IMR-90 (cell line): ENCODE measurements at regions not wholly inside any gene's neighbourhood (a gene's known extent, or its start where the extent isn't known, plus 50 kb on each side); places are given as distances from the start of the nearest gene placed in this dataset.

Experiments used
- ATAC-seq: fragments of 200-7000 bp; cut with Tn5 transposase; 2 replicates; pipeline ENCODE4 v1.9.1; 2020; ENCODE audit warnings: low read depth, mild to moderate bottlenecking, moderate library complexity
- BruUV-seq: library from RNA; stranded (reverse); fragments of 400-500 nt; replicated peaks from 2 replicates; lab custom pipeline; 2021; lab: Mats Ljungman, UMichigan
- CTCF ChIA-PET: fragments of 300-600 bp; formaldehyde crosslinking; extraction: SDS; loops from one replicate; lab custom pipeline; 2021; ENCODE audit warnings: antibody characterized with exemption; lab: Yijun Ruan, JAX
- POLR2A ChIA-PET: fragments of 300-600 bp; sonication (Branson Sonifier 250); formaldehyde crosslinking; loops from one replicate; lab custom pipeline; 2022; ENCODE audit warnings: antibody characterized with exemption; ENCODE audit not compliant: unreplicated experiment; lab: Charles Lee
- DNase-seq: peaks from one replicate; pipeline ENCODE4 v3.0.0; 2013
- H2AFZ ChIP-seq: replicated peaks from 2 replicates; pipeline ENCODE3; 2013; ENCODE audit warnings: low read length, mild to moderate bottlenecking; ENCODE audit not compliant: poor library complexity
- H2AK5ac ChIP-seq: 2 replicates; pipeline ENCODE4 v1.6.1; 2013; ENCODE audit warnings: low read depth, low read length, inconsistent platforms
- H2AK9ac ChIP-seq: replicated peaks from 2 replicates; pipeline ENCODE3; 2013; ENCODE audit warnings: mild to moderate bottlenecking, low read depth, low read length, moderate library complexity; ENCODE audit not compliant: poor library complexity
- H2BK120ac ChIP-seq: 2 replicates; pipeline ENCODE4 v1.6.1; 2013; ENCODE audit warnings: low read depth, low read length, inconsistent platforms
- H2BK15ac ChIP-seq: 3 replicates; pipeline ENCODE4 v1.6.1; 2013; ENCODE audit warnings: low read depth, low read length, inconsistent platforms
- H2BK20ac ChIP-seq: 2 replicates; pipeline ENCODE4 v1.6.1; 2013; ENCODE audit warnings: low read depth, mild to moderate bottlenecking, inconsistent platforms, low read length, moderate library complexity
- H2BK5ac ChIP-seq: 2 replicates; pipeline ENCODE4 v1.6.1; 2013; ENCODE audit warnings: mild to moderate bottlenecking, low read depth, low read length, inconsistent platforms; ENCODE audit not compliant: poor library complexity, severe bottlenecking
- H3K14ac ChIP-seq: replicated peaks from 2 replicates; pipeline ENCODE4 v1.6.1; 2013; ENCODE audit warnings: low read depth, low read length, inconsistent platforms
- H3K18ac ChIP-seq: 2 replicates; pipeline ENCODE4 v1.6.1; 2013; ENCODE audit warnings: low read depth, low read length, control low read depth
- H3K23ac ChIP-seq: 2 replicates; pipeline ENCODE4 v1.6.1; 2013; ENCODE audit warnings: low read depth, low read length, inconsistent platforms
- H3K27ac ChIP-seq: 2 replicates; pipeline ENCODE4 v1.5.1; 2013; ENCODE audit warnings: mild to moderate bottlenecking, control low read depth, low read length; ENCODE audit not compliant: insufficient read depth
- H3K27me3 ChIP-seq: 2 replicates; pipeline ENCODE4 v1.6.1; 2013; ENCODE audit warnings: low read length; ENCODE audit not compliant: control insufficient read depth, insufficient read depth
- H3K36me3 ChIP-seq: 2 replicates; pipeline ENCODE4 v1.6.1; 2013; ENCODE audit warnings: low read length, mixed read lengths; ENCODE audit not compliant: control insufficient read depth, insufficient read depth
- H3K4ac ChIP-seq: 2 replicates; pipeline ENCODE4 v1.6.1; 2013; ENCODE audit warnings: low read depth, low read length, inconsistent platforms
- H3K4me1 ChIP-seq: 2 replicates; pipeline ENCODE4 v1.6.1; 2013; ENCODE audit warnings: low read length, mixed read lengths; ENCODE audit not compliant: control insufficient read depth, insufficient read depth
- H3K4me2 ChIP-seq: 2 replicates; pipeline ENCODE4 v1.6.1; 2013; ENCODE audit warnings: low read depth, mild to moderate bottlenecking, control low read depth, low read length, moderate library complexity
- H3K4me3 ChIP-seq: 2 replicates; pipeline ENCODE4 v1.5.1; 2013; ENCODE audit warnings: low read depth, mild to moderate bottlenecking, control low read depth, low read length, moderate library complexity; ENCODE audit not compliant: insufficient read depth
- H3K56ac ChIP-seq: 2 replicates; pipeline ENCODE4 v1.6.1; 2013; ENCODE audit warnings: low read length, inconsistent platforms; ENCODE audit not compliant: insufficient read depth; ENCODE audit errors: extremely low read depth
- H3K79me1 ChIP-seq, 2 experiments: 2 replicates each; pipeline ENCODE4 v1.6.1; 2013; ENCODE audit warnings: low read length in 2 of 2, inconsistent platforms in 1 of 2, low read depth in 1 of 2
- H3K9ac ChIP-seq: 2 replicates; pipeline ENCODE4 v1.6.1; 2013; ENCODE audit warnings: low read depth, low read length, control low read depth
- H3K9me1 ChIP-seq: 2 replicates; pipeline ENCODE4 v1.6.1; 2013; ENCODE audit warnings: low read length, inconsistent platforms; ENCODE audit not compliant: insufficient read depth
- H3K9me3 ChIP-seq: 2 replicates; pipeline ENCODE4 v1.6.1; 2013; ENCODE audit warnings: low read length; ENCODE audit not compliant: control insufficient read depth, insufficient read depth
- H4K20me1 ChIP-seq: 2 replicates; pipeline ENCODE4 v1.6.1; 2013; ENCODE audit warnings: low read length, inconsistent platforms; ENCODE audit not compliant: insufficient read depth
- H4K5ac ChIP-seq: 2 replicates; pipeline ENCODE4 v1.6.1; 2013; ENCODE audit warnings: mild to moderate bottlenecking, low read depth, low read length, control low read depth
- H4K8ac ChIP-seq, 2 experiments: 2 replicates each; pipeline ENCODE4 v1.6.1; 2013; ENCODE audit warnings: low read depth in 2 of 2, low read length in 2 of 2, control low read depth in 1 of 2, inconsistent platforms in 1 of 2
- H4K91ac ChIP-seq: 2 replicates; pipeline ENCODE4 v1.6.1; 2013; ENCODE audit warnings: low read depth, low read length, inconsistent platforms; ENCODE audit not compliant: insufficient read depth
- BHLHE40 ChIP-seq: fragments of 150-350 bp; IDR thresholded peaks from 2 replicates; pipeline ENCODE4 v1.6.1; 2016; ENCODE audit warnings: mild to moderate bottlenecking, low read depth, low read length
- CEBPB ChIP-seq: IDR thresholded peaks from 2 replicates; pipeline ENCODE4 v1.6.1; 2012; ENCODE audit warnings: low read depth, low read length, improper control_type of control experiment
- CHD1 ChIP-seq: IDR thresholded peaks from 2 replicates; pipeline ENCODE4 v1.6.1; 2012; ENCODE audit warnings: low read depth, low read length, improper control_type of control experiment
- CTCF ChIP-seq: conservative IDR thresholded peaks from 2 replicates; pipeline ENCODE4 v1.5.1; 2012; ENCODE audit warnings: mild to moderate bottlenecking, low read depth, low read length, improper control_type of control experiment
- FOS ChIP-seq: fragments of 150-350 bp; IDR thresholded peaks from 2 replicates; pipeline ENCODE4 v1.6.1; 2016; ENCODE audit warnings: low read depth, low read length
- MAFK ChIP-seq: IDR thresholded peaks from 2 replicates; pipeline ENCODE4 v1.6.1; 2012; ENCODE audit warnings: low read depth, low read length, improper control_type of control experiment
- MAZ ChIP-seq: IDR thresholded peaks from 2 replicates; pipeline ENCODE4 v1.6.1; 2012; ENCODE audit warnings: low read depth, mild to moderate bottlenecking, low read length, improper control_type of control experiment, moderate library complexity, borderline replicate concordance
- MXI1 ChIP-seq: IDR thresholded peaks from 2 replicates; pipeline ENCODE4 v1.6.1; 2012; ENCODE audit warnings: low read depth, mild to moderate bottlenecking, low read length, moderate library complexity, borderline replicate concordance
- NFE2L2 ChIP-seq: fragments of 150-350 bp; IDR thresholded peaks from 2 replicates; pipeline ENCODE4 v1.6.1; 2016; ENCODE audit warnings: low read depth, mild to moderate bottlenecking, low read length
- POLR2A ChIP-seq: IDR thresholded peaks from 2 replicates; pipeline ENCODE4 v1.6.1; 2012; ENCODE audit warnings: mild to moderate bottlenecking, low read depth, low read length
- RAD21 ChIP-seq: IDR thresholded peaks from 2 replicates; pipeline ENCODE4 v1.6.1; 2012; ENCODE audit warnings: low read length, improper control_type of control experiment
- RCOR1 ChIP-seq: IDR thresholded peaks from 2 replicates; pipeline ENCODE4 v1.6.1; 2012; ENCODE audit warnings: mild to moderate bottlenecking, low read length, improper control_type of control experiment; ENCODE audit not compliant: insufficient replicate concordance
- RFX5 ChIP-seq: IDR thresholded peaks from 2 replicates; pipeline ENCODE4 v1.8.0; 2012; ENCODE audit warnings: low read depth, mild to moderate bottlenecking, low read length, moderate library complexity
- SMC3 ChIP-seq: fragments of 150-350 bp; IDR thresholded peaks from 2 replicates; pipeline ENCODE4 v1.6.1; 2016; ENCODE audit warnings: low read depth, mild to moderate bottlenecking, antibody characterized with exemption, low read length, moderate library complexity
- USF2 ChIP-seq: fragments of 150-350 bp; IDR thresholded peaks from 2 replicates; pipeline ENCODE4 v1.6.1; 2017; ENCODE audit warnings: mild to moderate bottlenecking, antibody characterized with exemption, low read length, low read depth
- WGBS, 2 experiments: methylation state at CpG; one replicate each; pipeline versions ENCODE4 v1.1.5 to v1.1.7; 2013; ENCODE audit warnings: missing lambda C conversion rate in 2 of 2; ENCODE audit not compliant: insufficient read length in 1 of 2; ENCODE audit errors: extremely low coverage in 2 of 2; 5-methylcytosine and 5-hydroxymethylcytosine counted together
- dilution Hi-C: fragments of 300-500 bp; cut with HindIII; formaldehyde crosslinking; loops from one replicate; pipeline ENCODE4 v1.14.3; 2018; ENCODE audit warnings: low sequenced_read_pairs; ENCODE audit not compliant: unreplicated experiment
- in situ Hi-C: fragments of 300-500 bp; cut with MboI; formaldehyde crosslinking; loops from 3 replicates; pipeline ENCODE4 v1.14.3; 2019; ENCODE audit warnings: low sequenced_read_pairs, inconsistent platforms, mixed read lengths
- intact Hi-C: fragments of 100-400 bp; cut with micrococcal nuclease; formaldehyde crosslinking; loops from 2 replicates; pipeline ENCODE4 v1.10.0; 2022

- Histone ChIP-seq H2BK20ac (no peak overlapping the region), H2AFZ (no peak overlapping the region), H2BK120ac (no peak overlapping the region), H4K20me1 (no peaks in the 10 kb centered on the region), H2AK9ac (no peak overlapping the region), H3K56ac (no peak overlapping the region), H2BK5ac (no peak overlapping the region), H3K9ac (no peak overlapping the region), H3K23ac (no peak overlapping the region; the same call in 1 of the 2 replicates), H4K91ac (no peak overlapping the region), H3K4me3 (no peak overlapping the region), H2AK5ac (no peak overlapping the region), H3K4me1 (peaks cover 2% of the 10 kb centered on the region; the same call in 1 of the 2 replicates), H3K9me1 (no peaks in the 10 kb centered on the region), H3K14ac (no peak overlapping the region), H2BK15ac (no peak overlapping the region), H3K27ac (no peak overlapping the region), H3K79me1 (no peaks in the 10 kb centered on the region; a peak in 2 of 4 replicates), H3K18ac (no peak overlapping the region), H3K4ac (no peak overlapping the region), H3K27me3 (no peaks in the 10 kb centered on the region), H4K5ac (no peak overlapping the region; the same call in 1 of the 2 replicates), H3K36me3 (no peaks in the 10 kb centered on the region), H3K4me2 (no peak overlapping the region), H3K9me3 (no peaks in the 10 kb centered on the region), H4K8ac (no peak overlapping the region)
- intact Hi-C loops: no loop called here
- ATAC-seq (no peak), DNase-seq (no peak)
- dilution Hi-C loops: no loop called here
- TF ChIP-seq POLR2A (no peak), CEBPB (no peak), USF2 (no peak), NFE2L2 (no peak), MXI1 (no peak), FOS (no peak), SMC3 (no peak), RAD21 (no peak), BHLHE40 (no peak), RCOR1 (no peak), MAFK (no peak), CHD1 (no peak), CTCF (no peak), MAZ (no peak), RFX5 (no peak)
- in situ Hi-C loops: no loop called here
- CTCF ChIA-PET: interaction anchor here (0.6 kb wide), 2 partner anchors 11 to 47 kb away, joined by 3 to 4 read pairs; no protein-coding TSS in a partner anchor
- no CpG with 5 or more reads among the region's 1 CpG for WGBS, 2 experiments
- BruUV-seq: no TSS peak
- POLR2A ChIA-PET: no interaction called here
Observed at GRCh38 chr15:62533687-62534086, 368.6 kb upstream of the C2CD4B start.
